Motor neuron (in vitro differentiated cells): ENCODE measurements at regions not wholly inside any gene's neighbourhood (a gene's known extent, or its start where the extent isn't known, plus 50 kb on each side); places are given as distances from the start of the nearest gene placed in this dataset.

ENCODE experiments used
- ATAC-seq, 8 experiments: fragments of 200-7000 bp; cut with Tn5 transposase; replicated peaks in 6 of 8; 2 replicates each; pipeline ENCODE4 v1.8.0; 2021; ENCODE audit warnings: mild to moderate bottlenecking in 8 of 8, moderate library complexity in 8 of 8
- H3K27ac ChIP-seq, 2 donors: fragments of 250-450 bp; sonication (Bioruptor Pico); 2 replicates each; pipeline ENCODE4 v1.9.0; 2021; ENCODE audit warnings: antibody characterized with exemption in 2 of 2, mild to moderate bottlenecking in 2 of 2, moderate library complexity in 1 of 2
- H3K4me1 ChIP-seq, 2 donors: fragments of 250-450 bp; sonication (Bioruptor Pico); replicated peaks in 1 of 2; 2 replicates each; pipeline ENCODE4 v1.6.1; 2021; ENCODE audit warnings: antibody characterized with exemption in 2 of 2, mild to moderate bottlenecking in 2 of 2, moderate library complexity in 1 of 2
- H3K4me3 ChIP-seq, 5 donors: fragments of 250-450 bp; sonication (Bioruptor Pico); 2 replicates each; pipeline ENCODE4 v1.9.0; 2021; ENCODE audit warnings: antibody characterized with exemption in 5 of 5, mild to moderate bottlenecking in 5 of 5, moderate library complexity in 4 of 5
- WGBS, 10 experiments: fragments of 450-650 bp; shearing (Covaris generic); methylation state at CpG; one replicate each; pipeline ENCODE4 v1.0.0; 2022; 5-methylcytosine and 5-hydroxymethylcytosine counted together
- in situ Hi-C, 9 experiments: fragments of 400-800 bp; cut with MboI; loops; one replicate each; pipeline ENCODE4 v1.15.0; 2021; ENCODE audit warnings: low sequenced_read_pairs in 9 of 9, low pct_unique_long_range_greater_than_20kb in 2 of 9; ENCODE audit not compliant: unreplicated experiment in 9 of 9

- H3K4me3 ChIP-seq, result no peak overlapping the region
- in situ Hi-C loops, result no loop called here
- WGBS, 10 experiments, result 60 to 100% (median 94%) methylated on average over 1 to 2 of the region's 2 CpGs; no CpG with 5 or more reads in 2 of the 10 experiments
- H3K4me1 ChIP-seq, result peaks cover 2 to 3% of the 10 kb centered on the region in 2 donors
- no peak for ATAC-seq
- no peak overlapping the region for H3K27ac ChIP-seq
These were observed 205.1 kb downstream of the MACC1 start for GRCh38 chr7:20012100-20012499.

GRCh38 chr7:20010877-20011276 lies 206.3 kb downstream of the MACC1 start:
- H3K27ac ChIP-seq, result no peak overlapping the region
- peaks cover 0 to 2% of the 10 kb centered on the region in 2 donors for H3K4me1 ChIP-seq
- no peak overlapping the region for H3K4me3 ChIP-seq
- WGBS, 10 experiments, result 50 to 100% (median 80%) methylated on average over 1 of the region's 1 CpG
- in situ Hi-C loops, result no loop called here
- ATAC-seq, result no peak

- no peaks in the 10 kb centered on the region for H3K4me1 ChIP-seq
- in situ Hi-C loops, result no loop called here
- no peak overlapping the region for H3K4me3 ChIP-seq
- no peak for ATAC-seq
- H3K27ac ChIP-seq, result no peak overlapping the region
These were observed 209.7 kb downstream of the MACC1 start for GRCh38 chr7:20007510-20007909.

- no peak overlapping the region for H3K27ac ChIP-seq
- in situ Hi-C loops, result no loop called here
- H3K4me3 ChIP-seq, result no peak overlapping the region
- ATAC-seq, result no peak
- WGBS, 10 experiments, result 37 to 100% (median 85%) methylated on average over 1 to 3 of the region's 3 CpGs
- H3K4me1 ChIP-seq, result no peaks in the 10 kb centered on the region
These were observed 212.1 kb downstream of the MACC1 start for GRCh38 chr7:20005081-20005480.

GRCh38 chr7:19999681-20000080 lies 217.5 kb downstream of the MACC1 start:
- in situ Hi-C loops, result loop anchor here in 3 of 9 experiments (25.0 kb wide), 4 partner anchors 163 to 613 kb away; partner anchors contain the start of gene ABCB5 (in 1 of the 3)
- WGBS, 10 experiments, result 0 to 92% (median 78%) methylated on average over 1 of the region's 1 CpG; no CpG with 5 or more reads in 1 of the 10 experiments

GRCh38 chr7:19991936-19992335 lies 218.5 kb upstream of the TMEM196 start:
- no peak overlapping the region for H3K4me3 ChIP-seq
- H3K27ac ChIP-seq, result no peak overlapping the region
- ATAC-seq, result no peak
- in situ Hi-C loops, result loop anchor here in 3 of 9 experiments (25.0 kb wide), 4 partner anchors 170 to 620 kb away; partner anchors contain the start of gene ABCB5 (in 1 of the 3)
- no peaks in the 10 kb centered on the region for H3K4me1 ChIP-seq
- 49 to 100% (median 92%) methylated on average over 1 to 2 of the region's 2 CpGs; no CpG with 5 or more reads in 1 of the 10 experiments for WGBS, 10 experiments

More at GRCh38 chr7:19999681-20000080, 217.5 kb downstream of the MACC1 start:
- no peak for ATAC-seq
- H3K27ac ChIP-seq, result no peak overlapping the region
- no peaks in the 10 kb centered on the region for H3K4me1 ChIP-seq
- H3K4me3 ChIP-seq, result no peak overlapping the region

GRCh38 chr7:19989906-19990305 lies 216.5 kb upstream of the TMEM196 start:
- in situ Hi-C loops, result loop anchor here in 3 of 9 experiments (10.0 to 25.0 kb wide), 6 partner anchors 172 to 622 kb away; partner anchors contain the start of gene ABCB5 (in 1 of the 3)
- 7 to 100% (median 78%) methylated on average over 1 to 2 of the region's 2 CpGs for WGBS, 10 experiments
- Histone ChIP-seq H3K4me1 (no peaks in the 10 kb centered on the region), H3K27ac (no peak overlapping the region), H3K4me3 (no peak overlapping the region)
- no peak for ATAC-seq

- ATAC-seq, result no peak
- in situ Hi-C loops, result loop anchor here in 3 of 9 experiments (10.0 to 25.0 kb wide), 6 partner anchors 173 to 623 kb away; partner anchors contain the start of gene ABCB5 (in 1 of the 3)
- Histone ChIP-seq H3K4me3 (no peak overlapping the region), H3K4me1 (no peaks in the 10 kb centered on the region), H3K27ac (no peak overlapping the region)
- 89 to 100% (median 100%) methylated on average over 1 to 2 of the region's 2 CpGs; no CpG with 5 or more reads in 1 of the 10 experiments for WGBS, 10 experiments
These were observed 215.4 kb upstream of the TMEM196 start for GRCh38 chr7:19988860-19989259.

GRCh38 chr7:19984231-19984632 lies 210.8 kb upstream of the TMEM196 start:
- ATAC-seq, result no peak
- in situ Hi-C loops, result loop anchor here in 3 of 9 experiments (10.0 to 25.0 kb wide), 6 partner anchors 178 to 628 kb away; partner anchors contain the start of gene ABCB5 (in 1 of the 3)
- no peaks in the 10 kb centered on the region for H3K4me1 ChIP-seq
- 80 to 100% (median 93%) methylated on average over 1 to 3 of the region's 3 CpGs; no CpG with 5 or more reads in 6 of the 10 experiments for WGBS, 10 experiments
- no peak overlapping the region for H3K4me3 ChIP-seq
- H3K27ac ChIP-seq, result no peak overlapping the region

GRCh38 chr7:19982841-19983835 lies 209.7 kb upstream of the TMEM196 start:
- no peak overlapping the region for H3K27ac ChIP-seq
- in situ Hi-C loops, result loop anchor here in 3 of 9 experiments (10.0 to 25.0 kb wide), 6 partner anchors 179 to 629 kb away; partner anchors contain the start of gene ABCB5 (in 1 of the 3)
- ATAC-seq, result peak in 3 of 8 experiments; percentile 88 to 96 (median 95)
- H3K4me3 ChIP-seq, result no peak overlapping the region
- no peaks in the 10 kb centered on the region for H3K4me1 ChIP-seq
- WGBS, 10 experiments, result 0 to 80% (median 47%) methylated on average over 1 to 5 of the region's 6 CpGs; no CpG with 5 or more reads in 1 of the 10 experiments

- H3K4me1 ChIP-seq, result peaks cover 0 to 3% of the 10 kb centered on the region in 2 donors
- no peak overlapping the region for H3K4me3 ChIP-seq
- H3K27ac ChIP-seq, result no peak overlapping the region
- in situ Hi-C loops, result no loop called here
- no peak for ATAC-seq
- WGBS, 10 experiments, result 30 to 100% (median 86%) methylated on average over 1 to 2 of the region's 2 CpGs; no CpG with 5 or more reads in 5 of the 10 experiments
These were observed 200.2 kb upstream of the TMEM196 start for GRCh38 chr7:19973581-19973980.

- in situ Hi-C loops, result no loop called here
- H3K4me3 ChIP-seq, result no peak overlapping the region
- WGBS, 10 experiments, result 12 to 92% (median 88%) methylated on average over 1 of the region's 1 CpG; no CpG with 5 or more reads in 2 of the 10 experiments
- ATAC-seq, result no peak
- no peak overlapping the region for H3K27ac ChIP-seq
- H3K4me1 ChIP-seq, result peaks cover 0 to 3% of the 10 kb centered on the region in 2 donors
These were observed 199.5 kb upstream of the TMEM196 start for GRCh38 chr7:19972876-19973275.

- ATAC-seq, result no peak
- in situ Hi-C loops, result no loop called here
- 42 to 100% (median 79%) methylated on average over 1 to 2 of the region's 2 CpGs for WGBS, 10 experiments
- Histone ChIP-seq H3K4me3 (no peak overlapping the region), H3K27ac (no peak overlapping the region), H3K4me1 (peaks cover 0 to 3% of the 10 kb centered on the region in 2 donors)
These were observed 198.5 kb upstream of the TMEM196 start for GRCh38 chr7:19971956-19972355.
